Calu3 (cell line): ENCODE measurements at regions not wholly inside any gene's neighbourhood (a gene's known extent, or its start where the extent isn't known, plus 50 kb on each side); places are given as distances from the start of the nearest gene placed in this dataset.

Experiments
- BruUV-seq: library from RNA; stranded (reverse); fragments of 400-500 nt; replicated peaks from 2 replicates; lab custom pipeline; 2021; lab: Mats Ljungman, UMichigan
- CTCF ChIA-PET: fragments of 300-600 bp; sonication (Branson Sonifier 250); formaldehyde crosslinking; loops from one replicate; lab custom pipeline; 2022; ENCODE audit warnings: antibody characterized with exemption; lab: Charles Lee
- DNase-seq: peaks from one replicate; pipeline ENCODE4 v3.0.0; 2022
- H3K27ac Mint-ChIP-seq: one replicate; pipeline ENCODE4 v1.8.0; 2022; ENCODE audit warnings: mixed read lengths; ENCODE audit not compliant: unreplicated experiment
- H3K27me3 Mint-ChIP-seq: one replicate; pipeline ENCODE4 v1.8.0; 2022; ENCODE audit warnings: mixed read lengths; ENCODE audit not compliant: unreplicated experiment
- H3K36me3 Mint-ChIP-seq: one replicate; pipeline ENCODE4 v1.8.0; 2022; ENCODE audit warnings: mild to moderate bottlenecking, moderate library complexity, mixed read lengths; ENCODE audit not compliant: insufficient read depth, unreplicated experiment
- H3K4me1 Mint-ChIP-seq: one replicate; pipeline ENCODE4 v1.8.0; 2022; ENCODE audit warnings: mild to moderate bottlenecking, low read depth, mixed read lengths; ENCODE audit not compliant: unreplicated experiment
- H3K4me3 Mint-ChIP-seq: one replicate; pipeline ENCODE4 v1.8.0; 2022; ENCODE audit warnings: mild to moderate bottlenecking, low read depth, moderate library complexity, mixed read lengths; ENCODE audit not compliant: unreplicated experiment
- H3K9me3 Mint-ChIP-seq: one replicate; pipeline ENCODE4 v1.8.0; 2022; ENCODE audit warnings: low read depth, mixed read lengths; ENCODE audit not compliant: unreplicated experiment
- intact Hi-C: fragments of 100-400 bp; cut with micrococcal nuclease; formaldehyde crosslinking; loops from one replicate; pipeline ENCODE4 v1.10.0; 2022; ENCODE audit not compliant: unreplicated experiment
- TF ChIP-seq, protein P1 (sequence below): fragments of 200-600 bp; IDR thresholded peaks from one replicate; pipeline ENCODE4 v1.8.0; 2022; ENCODE audit warnings: antibody characterized with exemption; ENCODE audit not compliant: unreplicated experiment

- Mint-ChIP-seq H3K27ac (no peak overlapping the region), H3K4me1 (no peaks in the 10 kb centered on the region), H3K4me3 (no peak overlapping the region), H3K9me3 (no peaks in the 10 kb centered on the region), H3K36me3 (no peaks in the 10 kb centered on the region), H3K27me3 (peaks cover 91% of the 10 kb centered on the region)
- no peak for DNase-seq
- TF ChIP-seq, protein P1, sequence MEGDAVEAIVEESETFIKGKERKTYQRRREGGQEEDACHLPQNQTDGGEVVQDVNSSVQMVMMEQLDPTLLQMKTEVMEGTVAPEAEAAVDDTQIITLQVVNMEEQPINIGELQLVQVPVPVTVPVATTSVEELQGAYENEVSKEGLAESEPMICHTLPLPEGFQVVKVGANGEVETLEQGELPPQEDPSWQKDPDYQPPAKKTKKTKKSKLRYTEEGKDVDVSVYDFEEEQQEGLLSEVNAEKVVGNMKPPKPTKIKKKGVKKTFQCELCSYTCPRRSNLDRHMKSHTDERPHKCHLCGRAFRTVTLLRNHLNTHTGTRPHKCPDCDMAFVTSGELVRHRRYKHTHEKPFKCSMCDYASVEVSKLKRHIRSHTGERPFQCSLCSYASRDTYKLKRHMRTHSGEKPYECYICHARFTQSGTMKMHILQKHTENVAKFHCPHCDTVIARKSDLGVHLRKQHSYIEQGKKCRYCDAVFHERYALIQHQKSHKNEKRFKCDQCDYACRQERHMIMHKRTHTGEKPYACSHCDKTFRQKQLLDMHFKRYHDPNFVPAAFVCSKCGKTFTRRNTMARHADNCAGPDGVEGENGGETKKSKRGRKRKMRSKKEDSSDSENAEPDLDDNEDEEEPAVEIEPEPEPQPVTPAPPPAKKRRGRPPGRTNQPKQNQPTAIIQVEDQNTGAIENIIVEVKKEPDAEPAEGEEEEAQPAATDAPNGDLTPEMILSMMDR = no peak
- no TSS peak for BruUV-seq
- CTCF ChIA-PET = interaction anchor here (1.3 kb wide), 1 partner anchor 19 kb away, joined by 5 read pairs; no protein-coding TSS in a partner anchor
- intact Hi-C loops = no loop called here
Measured at GRCh38 chr15:60223176-60223575, 174.6 kb downstream of the ANXA2 start.

GRCh38 chr15:60226924-60227323 lies 170.9 kb downstream of the ANXA2 start:
- TF ChIP-seq, protein P1 = no peak
- no TSS peak for BruUV-seq
- Mint-ChIP-seq H3K9me3 (no peaks in the 10 kb centered on the region), H3K27me3 (peaks cover 99% of the 10 kb centered on the region), H3K4me1 (no peaks in the 10 kb centered on the region), H3K36me3 (no peaks in the 10 kb centered on the region), H3K4me3 (no peak overlapping the region), H3K27ac (no peak overlapping the region)
- intact Hi-C loops = no loop called here
- CTCF ChIA-PET = no interaction called here
- no peak for DNase-seq

- H3K4me3 Mint-ChIP-seq = no peak overlapping the region
- TF ChIP-seq, protein P1 = no peak
- H3K27ac Mint-ChIP-seq = no peak overlapping the region
- H3K4me1 Mint-ChIP-seq = no peaks in the 10 kb centered on the region
- peaks cover 94% of the 10 kb centered on the region for H3K27me3 Mint-ChIP-seq
- no peaks in the 10 kb centered on the region for H3K36me3 Mint-ChIP-seq
- no TSS peak for BruUV-seq
- CTCF ChIA-PET = no interaction called here
- DNase-seq = no peak
- intact Hi-C loops = no loop called here
- no peaks in the 10 kb centered on the region for H3K9me3 Mint-ChIP-seq
Measured at GRCh38 chr15:60228101-60228500, 169.7 kb downstream of the ANXA2 start.

DNA sequence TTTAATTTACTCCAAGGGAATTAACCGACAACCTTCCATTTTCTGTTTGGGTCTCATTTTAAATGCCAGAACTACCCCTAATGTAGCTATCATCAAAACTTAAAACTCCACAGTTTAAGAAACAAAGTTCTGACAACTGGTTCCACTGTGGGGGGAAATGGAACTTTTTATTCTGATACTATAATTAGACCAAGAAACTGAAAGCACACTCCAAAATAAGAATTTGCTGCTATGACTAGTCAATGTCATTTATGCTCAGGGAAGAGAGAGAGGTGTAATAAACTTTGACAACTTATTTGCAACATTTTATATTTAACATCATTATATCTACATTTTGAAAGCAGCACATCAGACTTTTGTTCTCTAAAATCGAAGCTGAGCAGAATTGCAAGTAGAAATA lies 169.2 kb downstream of the ANXA2 start:
- no peak overlapping the region for H3K27ac Mint-ChIP-seq
- DNase-seq = no peak
- no peaks in the 10 kb centered on the region for H3K36me3 Mint-ChIP-seq
- no peak overlapping the region for H3K4me3 Mint-ChIP-seq
- intact Hi-C loops = no loop called here
- H3K4me1 Mint-ChIP-seq = no peaks in the 10 kb centered on the region
- CTCF ChIA-PET = no interaction called here
- BruUV-seq = no TSS peak
- peaks cover 89% of the 10 kb centered on the region for H3K27me3 Mint-ChIP-seq
- TF ChIP-seq, protein P1 = no peak
- no peaks in the 10 kb centered on the region for H3K9me3 Mint-ChIP-seq
